ENCODE measurements at regions not wholly inside any gene's neighbourhood (a gene's known extent, or its start where the extent isn't known, plus 50 kb on each side); places are given as distances from the start of the nearest gene placed in this dataset.

DNA sequence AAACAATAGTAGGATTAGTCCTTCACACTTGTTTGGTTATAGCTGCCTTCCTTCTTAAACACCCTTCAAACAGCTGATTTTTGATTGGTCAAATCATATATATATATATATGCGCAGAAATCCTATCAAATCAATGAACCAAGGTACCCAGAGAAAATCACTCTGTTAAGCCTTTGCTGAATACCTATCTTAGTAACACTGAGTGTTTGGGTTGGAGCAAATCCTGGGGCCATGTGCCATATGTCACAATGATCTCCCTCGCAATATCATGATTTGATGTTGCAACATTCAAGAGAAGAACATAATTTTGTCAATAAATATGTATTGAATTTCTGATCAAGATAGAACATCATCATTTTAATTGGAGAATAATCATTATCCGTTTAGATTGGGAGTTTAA is 795.6 kb downstream of the REEP3 start:
- DNase-seq (no peak), ATAC-seq (ENCODE audit: low read depth) (no peak)
- no peaks in the 10 kb centered on the region for H3K9me3 Mint-ChIP-seq (ENCODE audit: insufficient read depth)
- no peak overlapping the region for H3K4me2 ChIP-seq (replicated peaks; ENCODE audit: low read depth, low read length, poor library complexity, severe bottlenecking)
- no peaks in the 10 kb centered on the region for H3K4me1 ChIP-seq (ENCODE audit: control insufficient read depth in 2 of 2, insufficient read depth in 2 of 2, low read length in 2 of 2)
- no peaks in the 10 kb centered on the region for H3K9me3 ChIP-seq (ENCODE audit: control extremely low read depth in 1 of 3, control insufficient read depth in 2 of 3, insufficient read depth in 1 of 3, low read length in 2 of 3)
- H3K36me3 ChIP-seq (replicated peaks in 1 of 2; ENCODE audit: control extremely low read depth in 1 of 2, control insufficient read depth in 1 of 2, extremely low read depth in 1 of 2, insufficient read depth in 2 of 2, low read length in 1 of 2), result no peaks in the 10 kb centered on the region
- no peaks in the 10 kb centered on the region for H3K27me3 Mint-ChIP-seq
- no peaks in the 10 kb centered on the region for H3K4me1 Mint-ChIP-seq
- CTCF ChIA-PET, result no interaction called here
- H3K27me3 ChIP-seq (replicated peaks in 1 of 4; ENCODE audit: control extremely low read depth in 1 of 4, control insufficient read depth in 3 of 4, insufficient read depth in 4 of 4, low read length in 3 of 4), result no peaks in the 10 kb centered on the region
- H3K4me3 Mint-ChIP-seq, result no peak overlapping the region
- POLR2A ChIA-PET, result no interaction called here
- H4K20me1 ChIP-seq (ENCODE audit: control insufficient read depth, insufficient read depth, low read length, poor library complexity, severe bottlenecking), result no peaks in the 10 kb centered on the region
- intact Hi-C loops (cut with micrococcal nuclease), result no loop called here
- H3K27ac Mint-ChIP-seq, result no peak overlapping the region
- no peak overlapping the region for H3K9ac ChIP-seq (ENCODE audit: low read length)
- H3K27ac ChIP-seq (ENCODE audit: low read length in 2 of 2), result no peak overlapping the region
- no CpG with 5 or more reads among the region's 3 CpGs for WGBS (ENCODE audit: insufficient coverage)
- no peaks in the 10 kb centered on the region for H3K79me2 ChIP-seq (ENCODE audit: control insufficient read depth, insufficient read depth, low read length)
- H2AFZ ChIP-seq (ENCODE audit: insufficient read depth, low read depth, low read length, poor library complexity, severe bottlenecking), result no peak overlapping the region
- H3K4me3 ChIP-seq (ENCODE audit: control extremely low read depth in 1 of 5, extremely low read depth in 1 of 5, insufficient read depth in 1 of 5, low read depth in 2 of 5, low read length in 4 of 5), result no peak overlapping the region
- TF ChIP-seq, protein P1, sequence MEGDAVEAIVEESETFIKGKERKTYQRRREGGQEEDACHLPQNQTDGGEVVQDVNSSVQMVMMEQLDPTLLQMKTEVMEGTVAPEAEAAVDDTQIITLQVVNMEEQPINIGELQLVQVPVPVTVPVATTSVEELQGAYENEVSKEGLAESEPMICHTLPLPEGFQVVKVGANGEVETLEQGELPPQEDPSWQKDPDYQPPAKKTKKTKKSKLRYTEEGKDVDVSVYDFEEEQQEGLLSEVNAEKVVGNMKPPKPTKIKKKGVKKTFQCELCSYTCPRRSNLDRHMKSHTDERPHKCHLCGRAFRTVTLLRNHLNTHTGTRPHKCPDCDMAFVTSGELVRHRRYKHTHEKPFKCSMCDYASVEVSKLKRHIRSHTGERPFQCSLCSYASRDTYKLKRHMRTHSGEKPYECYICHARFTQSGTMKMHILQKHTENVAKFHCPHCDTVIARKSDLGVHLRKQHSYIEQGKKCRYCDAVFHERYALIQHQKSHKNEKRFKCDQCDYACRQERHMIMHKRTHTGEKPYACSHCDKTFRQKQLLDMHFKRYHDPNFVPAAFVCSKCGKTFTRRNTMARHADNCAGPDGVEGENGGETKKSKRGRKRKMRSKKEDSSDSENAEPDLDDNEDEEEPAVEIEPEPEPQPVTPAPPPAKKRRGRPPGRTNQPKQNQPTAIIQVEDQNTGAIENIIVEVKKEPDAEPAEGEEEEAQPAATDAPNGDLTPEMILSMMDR (IDR thresholded peaks at IDR 0.05), result no peak
- no peak for TF ChIP-seq EZH2 (IDR thresholded peaks at IDR 0.05; ENCODE audit: borderline replicate concordance, insufficient read depth, low read depth, low read length, poor library complexity, severe bottlenecking)

DNA sequence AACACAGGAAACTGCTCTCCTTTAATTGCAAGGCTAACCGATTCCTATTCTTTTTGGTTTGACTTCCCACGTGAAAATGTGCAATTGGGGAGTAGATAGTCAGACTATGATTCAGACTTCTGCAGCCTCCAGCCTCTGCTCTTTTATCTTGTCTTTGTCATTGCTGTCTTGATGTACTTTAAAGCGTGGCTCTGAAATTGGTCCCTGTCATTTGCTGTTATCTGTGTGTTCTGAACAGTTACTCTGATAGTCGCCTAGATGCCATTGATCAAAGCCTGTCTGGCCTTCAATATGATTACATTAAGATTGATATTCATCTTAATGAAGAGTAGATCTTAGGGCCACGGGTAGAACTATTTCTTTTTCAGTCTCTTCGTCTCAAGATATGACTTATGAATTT is 799.2 kb downstream of the REEP3 start:
- Mint-ChIP-seq H3K4me3 (no peak overlapping the region), H3K9me3 (ENCODE audit: insufficient read depth) (no peaks in the 10 kb centered on the region), H3K4me1 (no peaks in the 10 kb centered on the region), H3K27ac (no peak overlapping the region), H3K27me3 (no peaks in the 10 kb centered on the region)
- no peaks in the 10 kb centered on the region for H3K27me3 ChIP-seq (replicated peaks in 1 of 4; ENCODE audit: control extremely low read depth in 1 of 4, control insufficient read depth in 3 of 4, insufficient read depth in 4 of 4, low read length in 3 of 4)
- ATAC-seq (ENCODE audit: low read depth) (no peak), DNase-seq (no peak)
- H4K20me1 ChIP-seq (ENCODE audit: control insufficient read depth, insufficient read depth, low read length, poor library complexity, severe bottlenecking), result no peaks in the 10 kb centered on the region
- intact Hi-C loops (cut with micrococcal nuclease), result no loop called here
- no peaks in the 10 kb centered on the region for H3K4me1 ChIP-seq (ENCODE audit: control insufficient read depth in 2 of 2, insufficient read depth in 2 of 2, low read length in 2 of 2)
- ChIA-PET CTCF (no interaction called here), POLR2A (no interaction called here)
- no peaks in the 10 kb centered on the region for H3K36me3 ChIP-seq (replicated peaks in 1 of 2; ENCODE audit: control extremely low read depth in 1 of 2, control insufficient read depth in 1 of 2, extremely low read depth in 1 of 2, insufficient read depth in 2 of 2, low read length in 1 of 2)
- TF ChIP-seq, protein P1 (IDR thresholded peaks at IDR 0.05), result no peak
- no peak for TF ChIP-seq EZH2 (IDR thresholded peaks at IDR 0.05; ENCODE audit: borderline replicate concordance, insufficient read depth, low read depth, low read length, poor library complexity, severe bottlenecking)
- H3K9me3 ChIP-seq (ENCODE audit: control extremely low read depth in 1 of 3, control insufficient read depth in 2 of 3, insufficient read depth in 1 of 3, low read length in 2 of 3), result peaks cover 0 to 2% (median 0%) of the 10 kb centered on the region in 3 donors
- H3K4me2 ChIP-seq (replicated peaks; ENCODE audit: low read depth, low read length, poor library complexity, severe bottlenecking), result no peak overlapping the region
- no peaks in the 10 kb centered on the region for H3K79me2 ChIP-seq (ENCODE audit: control insufficient read depth, insufficient read depth, low read length)
- H2AFZ ChIP-seq (ENCODE audit: insufficient read depth, low read depth, low read length, poor library complexity, severe bottlenecking), result no peak overlapping the region
- H3K9ac ChIP-seq (ENCODE audit: low read length), result no peak overlapping the region
- no peak overlapping the region for H3K27ac ChIP-seq (ENCODE audit: low read length in 2 of 2)
- WGBS (ENCODE audit: insufficient coverage), result 90% methylated on average over 2 of the region's 6 CpGs
- H3K4me3 ChIP-seq (ENCODE audit: control extremely low read depth in 1 of 5, extremely low read depth in 1 of 5, insufficient read depth in 1 of 5, low read depth in 2 of 5, low read length in 4 of 5), result no peak overlapping the region

Measured in B cell (primary cell).